HEK293 (cell line): ENCODE measurements at regions not wholly inside any gene's neighbourhood (a gene's known extent, or its start where the extent isn't known, plus 50 kb on each side); places are given as distances from the start of the nearest gene placed in this dataset.

Experiments used
- YY1 ChIP-seq: fragments of 450-650 bp; formaldehyde crosslinking; IDR thresholded peaks from 2 replicates; pipeline ENCODE4 v1.5.1; 2018; ENCODE audit warnings: missing biosample characterization, missing genetic modification characterization
- ZBTB21 ChIP-seq: fragments of 450-650 bp; formaldehyde crosslinking; IDR thresholded peaks from 2 replicates; pipeline ENCODE4 v1.5.1; 2017; ENCODE audit warnings: missing biosample characterization, missing genetic modification characterization
- ZNF138 ChIP-seq: fragments of 450-650 bp; formaldehyde crosslinking; IDR thresholded peaks from 2 replicates; pipeline ENCODE4 v1.5.1; 2016; ENCODE audit warnings: missing biosample characterization, missing genetic modification characterization, borderline replicate concordance
- ZNF146 ChIP-seq: fragments of 450-650 bp; formaldehyde crosslinking; IDR thresholded peaks from 2 replicates; pipeline ENCODE4 v1.5.1; 2016; ENCODE audit warnings: missing biosample characterization, missing genetic modification characterization
- ZNF155 ChIP-seq: fragments of 450-650 bp; formaldehyde crosslinking; IDR thresholded peaks from 2 replicates; pipeline ENCODE4 v1.5.1; 2016; ENCODE audit warnings: missing biosample characterization, missing genetic modification characterization
- ZNF24 ChIP-seq: fragments of 450-650 bp; formaldehyde crosslinking; IDR thresholded peaks from 2 replicates; pipeline ENCODE4 v1.5.1; 2016; ENCODE audit warnings: missing biosample characterization, missing genetic modification characterization
- ZNF530 ChIP-seq: fragments of 450-650 bp; formaldehyde crosslinking; IDR thresholded peaks from 2 replicates; pipeline ENCODE4 v1.5.1; 2016; ENCODE audit warnings: low read depth, missing biosample characterization, missing genetic modification characterization
- ZNF76 ChIP-seq: fragments of 450-650 bp; formaldehyde crosslinking; IDR thresholded peaks from 2 replicates; pipeline ENCODE4; 2016; ENCODE audit warnings: low read depth, missing biosample characterization, missing genetic modification characterization, borderline replicate concordance
- ZNF791 ChIP-seq: fragments of 450-650 bp; formaldehyde crosslinking; IDR thresholded peaks from 2 replicates; pipeline ENCODE4 v1.5.1; 2016; ENCODE audit warnings: missing biosample characterization, missing genetic modification characterization
- TF ChIP-seq, protein P1 (sequence below): fragments of 450-650 bp; formaldehyde crosslinking; IDR thresholded peaks from 2 replicates; pipeline ENCODE4 v1.5.1; 2016; ENCODE audit warnings: missing biosample characterization, missing genetic modification characterization
- TF ChIP-seq, protein P2 (sequence below): fragments of 450-650 bp; formaldehyde crosslinking; IDR thresholded peaks from 2 replicates; pipeline ENCODE4 v1.5.1; 2016; ENCODE audit warnings: missing biosample characterization, missing genetic modification characterization
- TF ChIP-seq, protein P3 (sequence below): sonication (generic); formaldehyde crosslinking; IDR thresholded peaks from 2 replicates; pipeline ENCODE4 v1.8.1; 2022; ENCODE audit warnings: mild to moderate bottlenecking, moderate library complexity, missing genetic modification reagents
- TF ChIP-seq, protein P4 (sequence below): fragments of 450-650 bp; formaldehyde crosslinking; IDR thresholded peaks from 2 replicates; pipeline ENCODE4 v1.5.1; 2016; ENCODE audit warnings: missing biosample characterization, missing genetic modification characterization, low read depth

DNA sequence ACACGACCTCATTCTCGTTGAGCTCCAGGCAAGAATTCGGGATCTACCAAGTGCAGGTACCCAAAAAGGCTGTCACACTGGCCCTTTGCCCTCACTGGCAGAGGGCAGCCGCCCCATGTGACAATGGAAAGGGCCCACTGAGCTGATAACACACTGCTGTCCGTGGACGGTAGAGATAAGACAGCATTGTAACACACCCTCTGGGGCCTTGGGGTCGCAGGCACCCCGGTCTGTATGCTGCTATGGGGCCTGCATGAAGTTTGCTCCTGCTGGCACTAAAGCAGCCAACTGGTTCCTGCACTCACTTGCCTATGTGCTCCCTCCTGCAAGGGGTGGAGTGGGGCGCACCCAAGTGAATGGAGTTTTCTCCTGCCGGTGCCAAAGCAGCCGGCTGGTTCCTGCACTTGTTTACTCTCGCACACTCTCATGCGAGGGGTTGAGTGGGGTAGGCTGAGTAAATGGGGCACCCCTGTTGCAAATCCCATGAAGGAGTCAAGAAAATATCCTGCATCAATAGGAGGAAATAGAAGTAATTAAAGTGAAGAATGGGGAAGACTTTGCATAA, 477.9 kb downstream of the ATP23 start:
- TF ChIP-seq ZNF530 (tag by site-specific recombination) (no peak), ZNF138 (tag by site-specific recombination) (no peak), YY1 (no peak), ZNF791 (tag by site-specific recombination) (no peak), ZNF155 (tag by site-specific recombination) (no peak), ZNF24 (tag by site-specific recombination) (no peak), ZNF76 (tag by site-specific recombination) (no peak), ZNF146 (tag by site-specific recombination) (no peak), ZBTB21 (tag by site-specific recombination) (no peak)
- TF ChIP-seq, protein P1, sequence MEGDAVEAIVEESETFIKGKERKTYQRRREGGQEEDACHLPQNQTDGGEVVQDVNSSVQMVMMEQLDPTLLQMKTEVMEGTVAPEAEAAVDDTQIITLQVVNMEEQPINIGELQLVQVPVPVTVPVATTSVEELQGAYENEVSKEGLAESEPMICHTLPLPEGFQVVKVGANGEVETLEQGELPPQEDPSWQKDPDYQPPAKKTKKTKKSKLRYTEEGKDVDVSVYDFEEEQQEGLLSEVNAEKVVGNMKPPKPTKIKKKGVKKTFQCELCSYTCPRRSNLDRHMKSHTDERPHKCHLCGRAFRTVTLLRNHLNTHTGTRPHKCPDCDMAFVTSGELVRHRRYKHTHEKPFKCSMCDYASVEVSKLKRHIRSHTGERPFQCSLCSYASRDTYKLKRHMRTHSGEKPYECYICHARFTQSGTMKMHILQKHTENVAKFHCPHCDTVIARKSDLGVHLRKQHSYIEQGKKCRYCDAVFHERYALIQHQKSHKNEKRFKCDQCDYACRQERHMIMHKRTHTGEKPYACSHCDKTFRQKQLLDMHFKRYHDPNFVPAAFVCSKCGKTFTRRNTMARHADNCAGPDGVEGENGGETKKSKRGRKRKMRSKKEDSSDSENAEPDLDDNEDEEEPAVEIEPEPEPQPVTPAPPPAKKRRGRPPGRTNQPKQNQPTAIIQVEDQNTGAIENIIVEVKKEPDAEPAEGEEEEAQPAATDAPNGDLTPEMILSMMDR = no peak
- TF ChIP-seq, protein P2, sequence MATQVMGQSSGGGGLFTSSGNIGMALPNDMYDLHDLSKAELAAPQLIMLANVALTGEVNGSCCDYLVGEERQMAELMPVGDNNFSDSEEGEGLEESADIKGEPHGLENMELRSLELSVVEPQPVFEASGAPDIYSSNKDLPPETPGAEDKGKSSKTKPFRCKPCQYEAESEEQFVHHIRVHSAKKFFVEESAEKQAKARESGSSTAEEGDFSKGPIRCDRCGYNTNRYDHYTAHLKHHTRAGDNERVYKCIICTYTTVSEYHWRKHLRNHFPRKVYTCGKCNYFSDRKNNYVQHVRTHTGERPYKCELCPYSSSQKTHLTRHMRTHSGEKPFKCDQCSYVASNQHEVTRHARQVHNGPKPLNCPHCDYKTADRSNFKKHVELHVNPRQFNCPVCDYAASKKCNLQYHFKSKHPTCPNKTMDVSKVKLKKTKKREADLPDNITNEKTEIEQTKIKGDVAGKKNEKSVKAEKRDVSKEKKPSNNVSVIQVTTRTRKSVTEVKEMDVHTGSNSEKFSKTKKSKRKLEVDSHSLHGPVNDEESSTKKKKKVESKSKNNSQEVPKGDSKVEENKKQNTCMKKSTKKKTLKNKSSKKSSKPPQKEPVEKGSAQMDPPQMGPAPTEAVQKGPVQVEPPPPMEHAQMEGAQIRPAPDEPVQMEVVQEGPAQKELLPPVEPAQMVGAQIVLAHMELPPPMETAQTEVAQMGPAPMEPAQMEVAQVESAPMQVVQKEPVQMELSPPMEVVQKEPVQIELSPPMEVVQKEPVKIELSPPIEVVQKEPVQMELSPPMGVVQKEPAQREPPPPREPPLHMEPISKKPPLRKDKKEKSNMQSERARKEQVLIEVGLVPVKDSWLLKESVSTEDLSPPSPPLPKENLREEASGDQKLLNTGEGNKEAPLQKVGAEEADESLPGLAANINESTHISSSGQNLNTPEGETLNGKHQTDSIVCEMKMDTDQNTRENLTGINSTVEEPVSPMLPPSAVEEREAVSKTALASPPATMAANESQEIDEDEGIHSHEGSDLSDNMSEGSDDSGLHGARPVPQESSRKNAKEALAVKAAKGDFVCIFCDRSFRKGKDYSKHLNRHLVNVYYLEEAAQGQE (tag by site-specific recombination) = no peak
- TF ChIP-seq, protein P3, sequence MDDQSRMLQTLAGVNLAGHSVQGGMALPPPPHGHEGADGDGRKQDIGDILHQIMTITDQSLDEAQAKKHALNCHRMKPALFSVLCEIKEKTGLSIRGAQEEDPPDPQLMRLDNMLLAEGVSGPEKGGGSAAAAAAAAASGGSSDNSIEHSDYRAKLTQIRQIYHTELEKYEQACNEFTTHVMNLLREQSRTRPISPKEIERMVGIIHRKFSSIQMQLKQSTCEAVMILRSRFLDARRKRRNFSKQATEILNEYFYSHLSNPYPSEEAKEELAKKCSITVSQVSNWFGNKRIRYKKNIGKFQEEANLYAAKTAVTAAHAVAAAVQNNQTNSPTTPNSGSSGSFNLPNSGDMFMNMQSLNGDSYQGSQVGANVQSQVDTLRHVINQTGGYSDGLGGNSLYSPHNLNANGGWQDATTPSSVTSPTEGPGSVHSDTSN = no peak
- TF ChIP-seq, protein P4, sequence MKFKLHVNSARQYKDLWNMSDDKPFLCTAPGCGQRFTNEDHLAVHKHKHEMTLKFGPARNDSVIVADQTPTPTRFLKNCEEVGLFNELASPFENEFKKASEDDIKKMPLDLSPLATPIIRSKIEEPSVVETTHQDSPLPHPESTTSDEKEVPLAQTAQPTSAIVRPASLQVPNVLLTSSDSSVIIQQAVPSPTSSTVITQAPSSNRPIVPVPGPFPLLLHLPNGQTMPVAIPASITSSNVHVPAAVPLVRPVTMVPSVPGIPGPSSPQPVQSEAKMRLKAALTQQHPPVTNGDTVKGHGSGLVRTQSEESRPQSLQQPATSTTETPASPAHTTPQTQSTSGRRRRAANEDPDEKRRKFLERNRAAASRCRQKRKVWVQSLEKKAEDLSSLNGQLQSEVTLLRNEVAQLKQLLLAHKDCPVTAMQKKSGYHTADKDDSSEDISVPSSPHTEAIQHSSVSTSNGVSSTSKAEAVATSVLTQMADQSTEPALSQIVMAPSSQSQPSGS (tag by site-specific recombination) = no peak
